ENCODE measurements at regions not wholly inside any gene's neighbourhood (a gene's known extent, or its start where the extent isn't known, plus 50 kb on each side); places are given as distances from the start of the nearest gene placed in this dataset.
"Not testable (repeated sequence)": the region's sequence is repeated elsewhere in the genome, so short reads cannot be mapped to it uniquely, and the experiment has no call there.

DNA sequence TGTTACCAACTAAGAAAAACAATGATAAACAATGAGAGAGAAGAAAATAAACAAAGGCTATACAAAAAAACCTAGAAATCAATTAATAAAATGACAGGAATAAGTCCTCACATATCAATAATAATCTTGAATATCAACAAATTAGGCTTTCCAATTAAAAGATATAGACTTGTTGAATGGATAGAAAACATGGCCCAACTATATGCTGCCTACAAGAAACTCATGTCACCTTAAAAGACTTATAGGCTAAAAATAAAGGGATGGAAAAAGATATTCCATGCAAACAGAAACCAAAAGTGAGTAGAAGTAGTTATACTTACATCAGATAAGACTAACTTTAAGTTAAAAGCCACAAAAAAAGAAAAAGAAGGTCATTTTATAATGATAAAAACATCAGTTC lies 183.9 kb downstream of the MYRFL start:
- DNase-seq, result no peak
- ATAC-seq, result no peak

DNA sequence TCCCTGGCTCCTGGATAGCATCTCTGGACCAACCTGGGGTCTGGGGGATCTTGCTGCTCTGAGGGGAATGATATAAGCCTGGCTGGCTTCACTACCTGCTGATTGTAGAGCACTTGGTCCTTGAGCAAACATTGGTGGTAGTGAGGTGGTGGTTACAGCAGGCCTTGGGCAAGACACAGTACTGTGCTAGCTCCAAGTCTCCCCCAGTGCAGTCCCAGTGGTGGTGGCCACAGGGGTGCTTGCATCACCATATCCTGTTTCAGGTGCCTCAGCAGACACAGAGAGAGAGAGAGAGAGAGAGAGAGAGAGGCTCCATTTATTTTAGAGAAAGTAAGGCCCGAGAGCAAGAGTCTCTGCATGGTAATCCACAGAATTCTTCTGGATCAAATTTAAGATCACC lies 186.3 kb downstream of the MYRFL start:
- DNase-seq, result no peak
- ATAC-seq, result no peak

DNA sequence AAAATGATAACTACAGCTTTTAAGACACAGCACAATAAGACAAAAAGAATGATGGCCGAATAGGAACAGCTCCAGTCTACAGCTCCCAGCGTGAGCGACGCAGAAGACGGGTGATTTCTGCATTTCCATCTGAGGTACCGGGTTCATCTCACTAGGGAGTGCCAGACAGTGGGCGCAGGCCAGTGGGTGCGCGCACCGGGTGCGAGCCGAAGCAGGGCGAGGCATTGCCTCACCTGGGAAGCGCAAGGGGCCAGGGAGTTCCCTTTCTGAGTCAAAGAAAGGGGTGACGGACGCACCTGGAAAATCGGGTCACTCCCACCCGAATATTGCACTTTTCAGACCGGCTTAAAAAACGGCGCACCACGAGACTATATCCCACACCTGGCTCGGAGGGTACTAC lies 188.0 kb downstream of the MYRFL start:
- not testable (repeated sequence) for ATAC-seq, DNase-seq

DNA sequence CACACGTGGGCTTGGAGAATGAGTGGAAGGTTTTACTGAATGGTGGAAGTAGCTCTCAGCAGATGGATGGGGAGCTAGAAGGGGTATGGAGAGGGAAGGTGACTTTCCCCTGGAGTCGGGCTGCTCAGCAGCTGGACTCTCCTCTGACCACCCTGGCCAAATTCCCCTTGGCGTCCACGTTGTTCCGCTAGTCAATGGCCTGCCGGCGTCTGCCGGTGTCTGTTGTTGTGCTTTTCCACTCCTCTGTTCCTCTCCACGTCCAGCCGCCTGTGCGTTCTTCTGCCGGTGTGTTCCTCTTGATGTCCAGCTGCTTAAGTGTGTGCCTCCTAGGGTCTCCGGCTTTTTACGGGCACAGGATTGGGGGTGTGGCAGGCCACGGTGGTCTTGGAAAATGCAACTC lies 203.5 kb downstream of the MYRFL start:
- ATAC-seq (no peak), DNase-seq (no peak)

DNA sequence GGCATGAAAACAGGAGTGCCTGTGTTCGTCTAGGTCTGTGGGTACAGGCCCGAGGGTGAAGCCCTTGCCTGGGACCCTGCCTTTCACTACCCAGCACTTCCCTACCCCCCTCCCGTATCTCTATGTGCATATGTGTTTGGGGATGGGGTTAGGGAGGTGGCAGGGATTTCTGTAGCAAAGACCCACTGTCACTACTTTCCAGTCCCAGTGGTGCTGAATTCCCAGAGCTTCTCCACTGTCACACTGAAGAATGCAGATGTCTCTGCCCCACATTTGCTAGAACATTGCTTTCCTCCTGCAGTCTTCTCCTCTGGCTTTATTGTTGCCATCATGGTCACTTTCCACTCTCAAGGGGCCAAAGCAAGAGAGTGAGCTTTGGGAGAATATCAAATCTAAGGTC lies 203.9 kb downstream of the MYRFL start:
- DNase-seq (no peak), ATAC-seq (no peak)

DNA sequence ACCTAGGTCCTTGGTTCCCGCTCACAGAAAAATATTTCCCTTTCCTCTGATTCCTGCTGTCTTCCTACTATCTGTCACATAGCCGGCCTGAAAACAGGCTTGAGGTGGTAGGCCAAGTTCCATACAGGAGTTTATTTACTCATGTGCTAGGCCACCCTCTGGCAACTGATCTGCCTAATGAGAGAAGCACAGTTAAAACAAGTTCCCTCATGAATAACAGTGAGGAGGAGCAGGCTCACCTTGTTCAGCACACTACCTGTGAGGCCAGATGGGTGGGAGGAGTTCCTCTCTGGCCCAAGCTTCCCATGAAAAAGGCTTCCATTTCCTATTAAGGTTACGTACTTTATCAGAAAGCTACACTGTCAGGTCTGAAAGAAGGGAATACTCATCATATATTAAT lies 206.0 kb downstream of the MYRFL start:
- DNase-seq, result no peak
- ATAC-seq, result no peak

DNA sequence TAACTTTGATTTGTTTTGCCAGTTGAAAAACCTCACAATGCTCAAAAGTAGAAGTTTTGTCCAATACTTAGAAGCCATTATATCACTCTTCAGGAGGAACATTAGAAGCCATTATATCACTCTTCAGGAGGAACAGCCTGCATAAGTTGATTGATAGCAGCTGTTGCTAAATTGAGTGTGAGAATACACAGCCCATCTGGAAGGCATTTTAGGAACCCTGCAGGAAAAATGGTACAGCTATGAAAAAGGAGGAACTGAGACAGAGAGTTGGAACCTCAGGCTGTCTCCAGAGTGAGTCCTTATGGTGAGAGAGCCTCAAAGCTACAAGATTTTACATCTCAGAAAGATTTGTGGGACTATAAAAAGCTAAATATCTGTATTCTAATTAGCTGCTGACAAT lies 207.0 kb downstream of the MYRFL start:
- DNase-seq, result no peak
- ATAC-seq, result no peak

DNA sequence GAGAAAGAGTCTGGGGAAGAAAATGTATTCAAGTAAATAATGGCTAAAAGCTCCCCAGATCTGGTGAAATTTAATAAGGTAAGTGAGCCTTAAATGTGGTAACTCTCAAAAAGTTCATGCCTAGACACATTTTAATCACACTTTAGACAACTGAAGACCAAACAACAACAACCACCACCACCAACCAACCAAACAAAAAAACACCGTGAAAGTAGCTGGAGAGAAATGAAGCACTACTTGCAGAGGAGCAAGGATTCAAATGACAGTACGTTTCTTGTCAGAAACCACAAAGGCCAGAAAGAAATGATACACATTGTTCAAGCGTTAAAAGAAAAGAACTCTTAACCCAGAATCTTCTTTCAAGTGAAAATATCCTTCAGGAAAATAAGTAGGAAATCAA lies 208.3 kb downstream of the MYRFL start:
- ATAC-seq (no peak), DNase-seq (no peak)

DNA sequence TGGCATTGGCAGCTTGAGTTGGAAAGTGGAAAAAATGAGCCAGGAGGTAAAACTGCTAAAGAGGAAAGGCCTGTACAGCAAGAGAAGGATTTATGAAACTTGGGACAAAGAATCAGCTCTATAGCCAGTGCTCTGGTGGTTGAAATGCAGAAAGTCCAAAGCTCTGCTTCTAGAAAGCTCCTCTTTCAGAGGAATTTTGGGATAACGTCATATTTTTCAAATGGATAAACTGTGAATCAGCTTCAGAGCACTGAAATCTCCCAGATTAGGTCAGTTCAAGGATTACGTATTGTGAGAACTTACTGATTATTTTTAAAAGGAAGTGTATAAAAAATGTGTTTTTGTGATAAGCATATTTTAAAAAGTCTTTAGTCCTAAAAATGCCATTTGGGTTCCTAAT lies 203.1 kb upstream of the CNOT2 start:
- DNase-seq (no peak), ATAC-seq (no peak)

DNA sequence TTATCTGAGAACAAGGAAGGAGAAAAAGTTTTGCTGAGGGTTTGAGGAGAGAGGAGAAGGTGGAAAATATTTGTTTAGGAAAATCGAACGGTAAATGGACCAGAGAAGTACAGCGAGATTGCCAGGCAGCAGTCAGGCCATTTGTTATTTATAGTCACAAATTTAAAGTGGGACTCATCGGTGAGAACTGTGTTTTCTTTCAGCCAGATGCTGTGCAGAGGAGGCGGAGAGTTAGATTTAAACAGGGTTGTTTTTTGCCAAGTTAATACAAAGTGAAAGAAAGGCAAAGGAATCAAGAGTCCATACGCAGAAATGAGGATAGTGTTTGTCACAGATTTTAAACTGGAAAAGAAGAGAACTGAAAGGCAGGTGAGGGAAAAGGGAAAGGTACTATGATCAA lies 200.6 kb upstream of the CNOT2 start:
- no peak for DNase-seq

DNA sequence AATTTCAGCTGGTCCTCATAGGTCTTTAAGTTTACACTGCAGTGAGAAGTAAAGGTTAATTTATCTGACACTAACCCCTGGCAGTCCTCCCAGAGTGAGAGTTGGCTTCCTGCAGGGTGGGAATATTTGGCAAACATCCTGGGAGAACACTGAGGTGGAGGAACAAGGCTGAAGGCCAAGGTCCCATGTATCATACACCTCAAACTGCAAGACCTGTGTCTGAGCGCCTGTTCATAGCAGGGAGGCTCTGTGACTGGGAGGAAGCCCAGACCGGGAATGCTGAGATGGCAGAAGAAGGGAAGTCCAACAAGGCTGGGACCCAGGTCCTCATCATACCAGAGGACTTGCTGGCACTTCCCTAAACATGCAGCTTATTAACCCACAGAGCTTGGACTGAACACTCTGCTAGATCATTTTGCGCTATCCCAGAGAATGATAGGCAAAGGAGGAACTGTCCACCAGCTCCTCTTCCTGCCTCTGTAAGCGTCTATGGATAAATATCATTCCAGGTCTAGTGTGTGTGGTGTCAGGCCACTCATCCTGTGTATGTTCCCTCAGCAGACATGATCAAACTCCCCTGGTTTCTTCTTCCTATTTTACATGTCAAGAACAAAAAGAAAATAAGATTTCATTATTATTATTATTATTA lies 199.6 kb upstream of the CNOT2 start:
- no peak for ATAC-seq
- no peak for DNase-seq

More for the DNA sequence above, 200.6 kb upstream of the CNOT2 start:
- no peak for ATAC-seq

DNA sequence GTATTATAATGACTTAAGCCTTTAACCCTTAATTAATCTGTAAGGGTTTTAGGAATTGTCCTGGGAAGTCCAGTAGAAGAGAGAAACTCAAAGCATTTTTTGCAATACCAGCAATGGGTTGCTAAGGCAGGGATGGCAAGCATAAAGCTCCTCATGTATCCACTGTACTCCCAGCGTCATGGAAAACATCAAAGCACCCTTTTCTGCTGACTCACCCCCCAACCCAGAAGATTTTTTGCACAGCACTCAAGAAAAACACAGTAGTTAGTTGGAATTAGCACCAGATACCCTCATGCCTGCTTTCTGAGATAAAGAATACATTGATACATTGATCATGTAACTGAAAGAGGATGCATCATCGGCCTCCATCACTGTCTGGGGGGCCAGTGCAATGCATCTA lies 199.1 kb upstream of the CNOT2 start:
- no peak for ATAC-seq
- no peak for DNase-seq

DNA sequence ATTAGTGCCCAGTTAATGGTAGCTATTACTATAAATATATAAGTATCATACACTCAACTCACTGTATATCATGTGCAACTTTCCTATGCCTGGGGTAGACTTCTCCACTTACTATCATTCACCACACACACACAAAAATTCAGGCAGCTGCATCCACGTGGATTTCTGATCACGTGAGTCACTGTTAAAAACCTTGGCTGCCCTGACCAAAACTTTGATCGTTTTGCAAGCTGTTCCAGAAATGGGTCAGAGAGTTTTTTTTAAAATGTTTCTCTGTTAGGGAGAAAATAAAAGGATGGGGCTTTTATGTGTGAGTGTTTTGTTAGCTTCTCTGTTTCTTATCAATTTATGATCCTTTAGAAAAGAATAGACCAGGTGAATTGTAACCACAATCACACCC lies 198.2 kb upstream of the CNOT2 start:
- ATAC-seq (no peak), DNase-seq (no peak)

DNA sequence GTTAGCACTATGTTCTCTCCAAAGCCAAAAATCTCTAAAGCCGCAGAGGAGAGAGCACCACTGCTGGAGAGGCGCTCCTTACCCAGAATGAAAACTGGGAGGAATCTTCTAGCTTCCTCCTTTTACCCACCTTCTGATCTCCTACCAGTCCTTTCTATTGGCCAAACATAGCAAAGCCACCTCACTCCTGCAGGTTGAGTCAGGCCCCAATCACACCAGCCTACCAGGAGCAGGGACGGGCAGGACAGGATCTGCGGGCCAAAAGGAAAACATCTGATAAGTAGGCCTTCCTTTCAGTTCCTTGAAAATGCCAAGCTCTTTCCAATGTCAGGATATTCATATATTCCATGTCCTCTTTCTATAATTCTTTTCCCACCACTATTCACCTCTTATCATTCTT lies 197.7 kb upstream of the CNOT2 start:
- ATAC-seq (no peak), DNase-seq (no peak)

DNA sequence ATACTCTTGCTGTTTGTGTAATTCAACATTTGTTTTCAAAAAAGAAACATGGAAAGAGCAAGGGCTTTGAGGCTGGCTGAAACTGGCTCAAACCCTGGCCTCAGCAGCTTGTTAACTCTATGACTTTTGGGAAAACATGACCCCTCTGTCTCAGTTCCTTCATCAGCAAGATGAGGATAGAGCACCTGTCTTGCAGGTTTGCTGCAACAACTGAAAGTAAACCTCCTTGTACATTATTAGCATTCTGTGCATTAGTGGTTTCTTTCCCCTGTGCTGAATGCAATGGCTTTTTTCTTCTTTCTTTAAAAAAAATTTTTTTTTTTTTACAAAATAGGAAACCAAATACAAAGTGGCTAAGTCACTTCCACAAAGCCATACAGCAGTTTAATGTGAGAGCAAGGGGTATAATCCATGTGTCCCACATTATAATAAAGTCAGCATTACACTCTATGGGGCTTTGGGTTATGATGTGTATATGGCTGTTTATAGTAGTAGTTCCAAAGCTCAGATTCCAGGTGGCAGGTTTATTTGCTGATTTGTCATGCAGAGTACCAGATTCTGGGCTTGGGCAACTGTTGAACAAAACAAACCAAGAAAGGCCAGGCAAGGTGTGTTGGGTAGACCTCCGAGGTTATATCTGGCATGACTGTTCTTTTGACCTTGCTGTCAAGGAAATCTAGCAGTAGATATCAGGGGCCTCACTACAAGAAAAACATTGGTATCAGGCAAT lies 194.5 kb upstream of the CNOT2 start:
- ATAC-seq (no peak), DNase-seq (no peak)

DNA sequence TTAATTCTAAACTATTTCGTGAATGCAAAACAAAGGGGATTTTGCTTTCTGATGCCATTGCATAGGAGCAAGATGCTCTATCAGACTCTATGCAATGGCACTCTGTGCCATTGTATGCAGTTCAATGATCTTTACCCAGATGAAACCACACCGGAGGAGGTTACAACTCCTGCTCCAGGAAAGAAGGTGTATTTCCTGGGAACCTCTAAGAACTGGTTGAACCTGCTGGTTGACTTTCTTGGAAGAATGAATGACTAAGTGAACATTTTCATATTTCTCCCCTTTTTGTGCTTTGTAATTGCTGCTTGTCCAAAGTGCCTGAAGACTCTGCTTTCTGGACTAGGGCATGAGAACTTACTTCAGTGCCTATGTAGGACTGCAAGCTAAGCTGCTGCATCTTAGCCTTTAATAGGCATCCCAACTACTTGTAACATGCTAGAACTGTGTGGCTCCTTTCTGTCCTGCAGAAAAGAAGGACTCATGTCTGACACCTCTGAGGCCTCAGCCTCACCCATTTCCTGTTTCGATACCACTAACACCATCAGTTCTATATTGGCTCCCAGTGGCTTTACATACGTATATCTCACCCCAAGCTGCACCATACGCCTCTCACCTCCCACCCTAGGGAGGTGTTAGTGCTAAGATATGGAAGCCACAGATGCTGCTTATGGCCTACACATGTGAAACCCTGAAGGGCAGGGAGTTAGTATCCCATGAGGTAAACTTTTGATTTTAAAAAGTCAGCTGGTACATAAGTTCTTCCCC lies 193.5 kb upstream of the CNOT2 start:
- ATAC-seq, result peak; percentile 83
- DNase-seq, result peak; percentile 7

DNA sequence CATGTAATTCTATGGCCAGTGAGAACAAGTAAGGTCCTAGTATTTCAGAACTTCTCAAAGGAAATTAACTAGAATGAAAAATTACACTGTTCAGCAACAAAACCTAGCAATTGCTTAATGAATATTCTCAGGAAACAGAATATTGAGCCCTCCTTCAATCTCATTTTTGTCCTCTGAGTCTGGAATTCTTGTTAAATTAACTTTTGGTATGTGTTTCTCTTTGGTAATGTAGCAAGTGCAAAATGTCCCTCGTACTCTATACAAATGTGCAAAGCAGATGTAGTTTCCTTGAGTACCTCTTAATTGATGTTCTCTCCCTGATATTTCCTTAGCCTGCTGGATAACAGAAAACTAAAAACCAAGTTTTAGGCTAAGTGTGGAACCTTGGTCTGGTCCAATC lies 190.8 kb upstream of the CNOT2 start:
- DNase-seq (no peak), ATAC-seq (no peak)

DNA sequence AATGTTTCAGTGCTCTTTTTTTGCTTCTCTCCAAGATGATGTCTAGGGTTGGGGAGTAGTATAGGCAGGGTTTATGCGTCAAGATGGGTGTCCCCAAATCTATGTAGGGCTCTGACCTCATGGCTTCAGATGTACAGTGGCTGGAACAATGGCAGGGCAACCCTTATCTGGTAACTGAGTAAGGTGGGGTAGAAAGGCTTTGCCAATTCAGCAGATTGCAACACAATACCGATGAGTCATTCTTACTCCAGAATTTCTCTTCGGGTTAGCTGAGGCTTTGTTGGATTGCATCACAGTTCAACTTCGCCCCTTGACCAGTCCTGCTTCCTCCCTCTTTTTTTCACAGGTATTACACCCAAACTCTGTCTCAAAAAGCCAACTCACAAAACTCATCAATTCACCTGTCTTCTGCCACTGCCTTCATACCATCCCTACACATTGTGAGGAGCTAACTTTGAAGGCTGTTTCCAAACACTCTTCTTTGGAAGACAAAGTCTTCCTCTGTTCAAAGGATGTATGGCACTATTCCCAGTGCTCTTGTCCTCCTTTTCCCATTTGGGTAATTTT lies 190.2 kb upstream of the CNOT2 start:
- no peak for ATAC-seq
- DNase-seq, result no peak

DNA sequence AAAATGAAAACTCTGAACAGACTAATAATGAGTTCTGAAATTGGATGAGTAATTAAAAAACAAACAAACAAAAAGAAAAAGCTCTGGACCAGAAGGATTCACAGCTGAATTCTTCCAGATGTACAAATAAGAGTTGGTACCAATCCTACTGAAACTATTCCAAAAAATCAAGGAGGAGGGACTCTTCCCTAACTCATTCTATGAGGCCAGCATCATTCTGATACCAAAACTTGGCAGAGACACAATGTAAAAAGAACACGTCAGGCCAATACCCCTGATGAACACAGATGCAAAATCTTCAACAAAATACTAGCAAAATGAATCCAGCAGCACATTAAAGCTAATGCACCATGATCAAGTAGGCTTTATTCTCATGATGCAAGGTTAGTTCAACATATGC lies 183.9 kb upstream of the CNOT2 start:
- ATAC-seq, result no peak
- DNase-seq, result no peak

DNA sequence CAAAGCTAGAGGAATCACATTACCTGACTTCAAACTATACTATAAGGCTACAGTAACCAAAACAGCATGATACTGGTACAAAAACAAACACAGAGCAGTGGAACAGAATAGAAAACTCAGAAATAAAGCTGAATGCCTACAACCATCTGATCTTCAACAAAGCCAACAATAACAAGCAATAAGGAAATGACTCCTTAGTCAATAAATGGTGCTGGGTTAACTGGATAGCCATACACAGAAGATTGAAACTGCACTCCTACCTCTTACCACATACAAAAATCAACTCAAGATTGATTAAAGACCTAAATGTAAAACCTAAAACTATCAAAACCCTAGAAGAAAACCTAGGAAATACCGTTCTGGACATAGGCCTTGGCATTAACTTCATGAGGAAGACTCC lies 182.6 kb upstream of the CNOT2 start:
- no peak for ATAC-seq

DNA sequence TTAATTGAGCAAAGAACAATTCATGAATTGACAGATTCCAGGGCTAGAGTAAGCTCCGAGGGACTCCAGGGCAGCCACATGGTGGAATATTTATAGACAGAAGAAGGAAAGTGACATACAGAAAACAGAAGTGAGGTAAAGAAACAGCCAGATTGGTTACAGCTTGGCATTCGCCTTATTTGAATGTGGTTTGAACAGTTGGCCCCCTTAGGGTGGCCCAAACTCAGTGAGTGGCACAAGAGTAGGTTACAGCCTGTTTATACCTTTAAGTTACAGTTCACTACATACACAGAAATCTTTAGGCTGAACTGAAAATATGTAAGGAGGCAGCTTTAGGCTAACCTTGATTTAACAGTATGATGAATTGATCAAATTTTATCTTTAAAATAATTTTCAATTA lies 174.5 kb upstream of the CNOT2 start:
- ATAC-seq, result no peak
- no peak for DNase-seq

More for the DNA sequence above, 182.6 kb upstream of the CNOT2 start:
- no peak for DNase-seq

DNA sequence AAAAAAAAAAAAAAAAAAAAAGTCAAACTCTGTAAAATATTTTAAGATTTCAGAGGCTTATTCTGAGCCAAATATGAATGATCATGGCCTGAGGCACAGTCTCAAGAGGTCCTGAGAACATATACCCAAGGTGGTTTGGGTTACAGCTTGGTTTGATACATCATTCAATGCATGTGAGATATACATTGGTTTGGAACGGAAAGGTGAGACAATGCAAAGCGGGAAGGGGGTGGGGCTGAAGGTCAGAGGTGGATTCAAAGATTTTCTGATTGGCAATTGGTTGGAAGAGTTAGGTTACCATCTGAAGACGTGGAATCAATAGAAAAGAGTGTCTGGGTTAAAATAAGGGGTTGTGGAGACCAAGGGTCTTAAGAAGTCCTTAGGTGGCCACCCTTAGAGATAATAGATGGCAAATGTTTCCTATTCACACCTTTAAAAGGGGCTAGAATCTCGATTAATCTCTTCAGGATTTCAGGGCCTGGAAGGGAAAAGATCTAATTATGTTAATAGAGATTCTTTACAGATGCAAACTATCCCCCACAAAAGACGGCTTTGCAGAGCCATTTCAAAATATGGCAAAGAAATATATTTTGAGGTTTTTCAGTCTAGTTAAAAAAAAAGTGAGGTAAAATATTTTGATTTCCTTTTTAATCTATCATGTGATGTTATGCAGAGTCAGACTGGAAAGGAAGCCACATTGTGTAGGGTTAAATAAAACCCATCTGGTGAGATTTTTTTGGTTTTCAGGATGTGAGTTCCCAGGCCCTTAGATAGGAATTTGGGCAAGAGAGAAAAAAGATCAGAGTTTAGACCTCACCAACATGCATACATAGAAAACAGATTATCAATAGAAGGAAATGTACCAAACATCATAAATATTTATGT lies 173.8 kb upstream of the CNOT2 start:
- ATAC-seq, result no peak
- no peak for DNase-seq
